ENCODE measurements at regions not wholly inside any gene's neighbourhood (a gene's known extent, or its start where the extent isn't known, plus 50 kb on each side); places are given as distances from the start of the nearest gene placed in this dataset.

DNA sequence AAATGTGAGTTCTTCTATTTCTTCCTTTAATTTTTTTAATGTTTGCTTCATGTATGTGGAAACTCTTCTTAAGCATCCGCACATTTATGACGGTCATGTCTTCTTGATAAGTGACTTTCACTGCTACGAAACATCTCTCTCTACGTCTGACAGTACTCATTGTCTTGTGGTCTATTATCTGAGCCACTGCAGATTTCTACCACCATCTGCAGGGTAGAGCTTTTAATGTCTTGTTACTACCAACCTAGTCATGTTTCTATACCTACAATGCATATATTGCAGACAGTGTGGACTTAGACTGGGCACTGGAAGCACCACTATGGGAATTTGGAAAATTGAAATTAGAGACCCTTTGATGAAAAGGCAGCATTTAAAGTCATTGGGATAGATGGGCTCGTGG lies 75.4 kb upstream of the ARHGEF7 start:
- DNase-seq (ENCODE audit: low read depth in 4 of 4, low spot score in 3 of 4), result no peak

- DNase-seq (ENCODE audit: low read depth in 4 of 4, low spot score in 3 of 4), result no peak
These were observed 76.2 kb upstream of the ARHGEF7 start for GRCh38 chr13:111038887-111039286.

- no peak for DNase-seq (ENCODE audit: low read depth in 4 of 4, low spot score in 3 of 4)
These were observed 77.2 kb upstream of the ARHGEF7 start for GRCh38 chr13:111037927-111038326.

GRCh38 chr13:111036665-111037064 lies 78.4 kb upstream of the ARHGEF7 start:
- DNase-seq (ENCODE audit: low read depth in 4 of 4, low spot score in 3 of 4), result no peak

DNA sequence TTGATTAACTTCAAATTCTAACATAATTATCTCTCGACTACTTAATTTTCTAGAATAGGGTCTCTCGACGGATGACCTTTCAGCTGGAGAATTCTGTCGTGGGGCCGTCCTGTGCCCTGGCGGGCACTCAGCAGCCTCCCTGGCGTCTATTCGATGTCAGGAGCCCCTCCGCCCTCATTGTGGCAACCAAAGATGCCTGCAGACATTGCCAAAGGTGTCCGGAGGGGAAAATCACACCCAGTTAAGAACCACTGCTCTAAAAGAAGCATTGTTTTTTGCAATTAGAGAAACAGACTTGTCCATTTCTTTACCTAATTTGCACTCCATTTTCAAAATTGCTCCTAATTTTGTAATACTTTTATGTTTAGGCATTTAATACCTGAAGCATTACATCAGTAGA lies 79.2 kb upstream of the ARHGEF7 start:
- DNase-seq (ENCODE audit: low read depth in 4 of 4, low spot score in 3 of 4), result no peak

- DNase-seq (ENCODE audit: low read depth in 4 of 4, low spot score in 3 of 4), result no peak
These were observed 80.3 kb upstream of the ARHGEF7 start for GRCh38 chr13:111034811-111035210.

- DNase-seq (ENCODE audit: low read depth in 4 of 4, low spot score in 3 of 4), result no peak
These were observed 81.7 kb upstream of the ARHGEF7 start for GRCh38 chr13:111033172-111034130.

DNA sequence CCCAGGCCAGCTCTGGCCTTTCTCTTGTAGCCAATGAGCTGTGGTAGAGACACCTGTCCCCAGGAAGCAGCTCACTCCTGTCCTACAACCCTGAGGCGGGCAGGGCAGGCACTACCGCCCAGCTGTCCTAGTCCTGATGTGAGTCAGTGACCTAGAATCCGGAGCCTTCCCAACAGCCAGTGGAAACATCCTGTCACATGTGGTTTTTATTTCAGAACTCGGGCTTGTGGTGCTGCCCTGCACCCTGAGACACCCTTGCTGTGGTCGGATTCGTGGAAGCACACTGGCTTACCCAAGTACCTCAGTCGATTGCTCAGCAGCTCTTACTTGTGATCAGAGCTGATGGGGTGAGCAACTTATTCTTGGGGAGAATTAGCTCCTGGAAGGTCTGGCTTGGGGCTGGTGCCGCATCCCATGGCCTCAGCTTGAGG lies 83.6 kb upstream of the ARHGEF7 start:
- DNase-seq (ENCODE audit: low read depth in 4 of 4, low spot score in 3 of 4), result no peak

DNA sequence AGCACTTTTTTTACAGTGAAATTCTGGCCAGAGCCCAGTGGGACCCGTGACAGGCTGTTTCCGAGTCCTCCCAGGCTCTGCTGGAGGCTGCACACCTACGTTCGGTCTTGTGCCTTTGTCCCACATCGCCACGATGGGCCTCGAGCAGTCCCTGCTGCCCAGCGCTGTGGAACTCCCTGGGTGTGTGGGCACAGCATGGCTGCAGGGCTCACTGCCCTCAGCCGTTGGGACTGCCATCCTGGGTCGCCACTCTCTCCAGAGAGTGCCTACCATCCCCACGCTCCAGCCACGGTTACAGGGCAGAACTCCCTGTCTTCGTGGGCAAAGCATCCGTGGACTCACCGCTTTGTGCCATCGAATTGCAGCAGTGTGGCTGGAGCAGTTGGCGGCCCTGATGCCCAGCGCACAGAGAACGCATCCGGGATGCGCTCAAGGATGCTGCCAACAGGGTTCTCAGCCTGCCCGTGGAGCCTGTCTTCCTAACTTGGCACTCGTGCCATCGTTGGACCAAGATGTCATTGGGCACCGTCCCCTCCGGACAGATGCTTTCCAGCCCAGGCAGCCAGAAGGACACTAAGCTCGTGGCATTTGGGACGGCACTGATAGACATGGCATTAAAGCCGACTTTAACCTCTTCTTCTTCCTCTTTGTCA lies 85.0 kb upstream of the ARHGEF7 start:
- no peak for DNase-seq (ENCODE audit: low read depth in 4 of 4, low spot score in 3 of 4)

- no peak for DNase-seq (ENCODE audit: low read depth in 4 of 4, low spot score in 3 of 4)
These were observed 87.4 kb upstream of the ARHGEF7 start for GRCh38 chr13:111027458-111028439.

- DNase-seq (ENCODE audit: low read depth in 4 of 4, low spot score in 3 of 4), result no peak
These were observed 89.8 kb upstream of the ARHGEF7 start for GRCh38 chr13:111025310-111025709.

DNA sequence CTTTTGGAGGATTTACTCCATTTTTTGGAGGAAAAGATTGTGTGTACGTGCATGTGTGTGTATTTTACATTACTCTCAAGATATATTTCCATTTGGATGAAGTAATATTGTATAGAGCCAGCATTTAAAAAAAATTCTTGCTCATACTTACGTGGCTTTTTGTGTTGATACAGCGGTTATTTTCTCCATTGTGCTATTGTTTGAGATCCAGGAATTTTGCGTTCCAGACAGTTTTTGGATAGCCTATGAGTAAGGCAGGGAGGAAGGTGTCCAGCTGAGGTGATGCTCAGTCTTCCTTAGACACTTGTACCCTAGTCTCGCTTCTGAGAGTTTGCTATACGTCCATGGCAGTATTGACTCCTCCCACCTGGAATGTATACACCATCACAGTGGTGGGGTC lies 92.2 kb upstream of the ARHGEF7 start:
- DNase-seq (ENCODE audit: low read depth in 4 of 4, low spot score in 3 of 4), result no peak

DNA sequence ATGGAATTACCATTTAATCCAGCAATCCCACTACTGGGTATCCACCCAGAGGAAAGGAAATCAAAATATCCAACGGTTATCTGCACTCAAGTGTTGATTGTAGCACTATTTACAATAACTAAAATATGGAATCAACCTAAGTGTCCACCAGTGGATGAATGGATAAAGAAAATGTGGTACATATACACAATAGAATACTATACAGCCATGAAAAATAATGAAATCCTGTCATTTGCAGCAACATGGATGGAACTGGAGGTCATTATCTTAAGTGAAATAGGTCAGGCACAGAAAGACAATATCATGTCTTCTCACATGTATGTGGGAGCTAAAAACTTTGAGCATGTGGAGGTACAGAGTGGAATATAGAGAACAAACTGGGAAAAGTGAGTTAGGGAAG lies 92.9 kb upstream of the ARHGEF7 start:
- no peak for DNase-seq (ENCODE audit: low read depth in 4 of 4, low spot score in 3 of 4)

- no peak for DNase-seq (ENCODE audit: low read depth in 4 of 4, low spot score in 3 of 4)
These were observed 93.8 kb upstream of the ARHGEF7 start for GRCh38 chr13:111021270-111021669.

- DNase-seq (ENCODE audit: low read depth in 4 of 4, low spot score in 3 of 4), result no peak
These were observed 94.6 kb upstream of the ARHGEF7 start for GRCh38 chr13:111020546-111020945.

DNA sequence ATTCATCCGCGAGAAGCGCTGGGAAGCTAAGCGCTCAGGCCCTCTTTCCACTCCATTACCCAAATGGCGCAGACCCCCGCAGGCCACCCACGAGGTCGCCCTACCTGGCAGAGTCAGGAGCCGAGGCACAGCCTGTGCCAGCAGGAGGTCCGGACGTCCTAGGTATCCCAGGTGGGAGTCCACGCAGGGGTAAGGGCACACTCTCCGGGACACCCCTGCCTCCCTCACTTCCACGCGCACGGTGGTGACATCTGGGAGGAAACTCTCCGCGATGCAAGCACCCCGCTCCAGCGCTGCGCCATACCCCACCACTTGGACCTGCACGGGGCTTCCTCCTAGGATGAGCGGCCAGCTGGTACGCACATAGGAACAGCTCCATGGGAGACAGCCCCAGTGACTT lies 95.1 kb upstream of the ARHGEF7 start:
- DNase-seq (ENCODE audit: low read depth in 4 of 4, low spot score in 3 of 4), result no peak

- DNase-seq (ENCODE audit: low read depth in 4 of 4, low spot score in 3 of 4), result no peak
These were observed 97.2 kb upstream of the ARHGEF7 start for GRCh38 chr13:111017755-111018459.

- no peak for DNase-seq (ENCODE audit: low read depth in 4 of 4, low spot score in 3 of 4)
These were observed 98.3 kb upstream of the ANKRD10 start for GRCh38 chr13:111013196-111013595.

DNA sequence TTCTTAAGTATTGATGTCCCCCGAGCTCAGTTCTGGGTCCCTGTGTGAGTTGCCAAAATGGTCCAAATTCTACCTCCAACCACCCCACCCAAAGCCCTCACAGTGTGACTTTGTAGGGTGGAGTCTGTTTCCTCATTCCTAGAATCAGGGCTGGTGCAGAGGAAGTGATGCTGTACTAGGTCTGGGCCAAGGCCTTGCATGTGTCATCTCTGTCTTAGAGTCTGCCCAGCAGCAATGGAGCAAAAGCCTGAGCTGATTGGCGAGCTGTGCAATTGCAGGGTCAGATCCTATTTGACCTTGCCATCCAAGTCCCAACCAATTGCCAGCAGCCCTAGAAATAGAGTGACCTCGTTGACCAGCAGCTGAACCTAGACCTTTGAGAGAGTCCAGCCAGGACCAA lies 97.0 kb upstream of the ANKRD10 start:
- no peak for DNase-seq (ENCODE audit: low read depth in 4 of 4, low spot score in 3 of 4)

GRCh38 chr13:111008351-111008750 lies 93.5 kb upstream of the ANKRD10 start:
- DNase-seq (ENCODE audit: low read depth in 4 of 4, low spot score in 3 of 4), result no peak
